Thoracic aorta (tissue), 2 donors: ENCODE measurements at regions not wholly inside any gene's neighbourhood (a gene's known extent, or its start where the extent isn't known, plus 50 kb on each side); places are given as distances from the start of the nearest gene placed in this dataset.

Source experiments
- ATAC-seq: fragments of 150-250 bp; one replicate; pipeline ENCODE4 v1.8.0; 2017; ENCODE audit warnings: low read depth; ENCODE audit not compliant: insufficient number of reproducible peaks, low FRiP score
- DNase-seq: peaks from one replicate; pipeline ENCODE4 v3.0.0-alpha.2; 2020; ENCODE audit warnings: low spot score
- H3K27ac ChIP-seq, 2 donors: fragments of 200-600 bp; sonication (generic); 1 replicate in 1 of 2; 2 replicates in 1 of 2; pipeline ENCODE4 v1.5.1; 2016; ENCODE audit warnings: mild to moderate bottlenecking in 2 of 2, moderate library complexity in 2 of 2
- H3K27me3 ChIP-seq: fragments of 200-600 bp; sonication (generic); replicated peaks from 2 replicates; pipeline ENCODE4 v1.6.0; 2016; ENCODE audit warnings: mild to moderate bottlenecking; ENCODE audit not compliant: insufficient read depth
- H3K36me3 ChIP-seq: fragments of 200-600 bp; sonication (generic); one replicate; pipeline ENCODE4 v1.5.1; 2016
- H3K4me1 ChIP-seq, 2 donors: fragments of 200-600 bp; sonication (generic); 1 replicate in 1 of 2; 2 replicates in 1 of 2; pipeline versions ENCODE4 v1.5.1 to v1.6.0; 2016; ENCODE audit warnings: low read depth in 2 of 2, mild to moderate bottlenecking in 1 of 2; ENCODE audit not compliant: control insufficient read depth in 1 of 2
- H3K4me3 ChIP-seq: fragments of 200-600 bp; sonication (generic); 2 replicates; pipeline ENCODE4 v1.5.1; 2016; ENCODE audit warnings: mild to moderate bottlenecking
- H3K9me3 ChIP-seq: fragments of 200-600 bp; sonication (generic); 2 replicates; pipeline ENCODE4 v1.5.1; 2016
- CTCF ChIP-seq: fragments of 200-600 bp; sonication (generic); IDR thresholded peaks from one replicate; pipeline ENCODE4 v1.5.1; 2019; ENCODE audit warnings: antibody characterized with exemption

GRCh38 chr1:218536296-218536986 lies 191.3 kb downstream of the TGFB2 start:
- no peak for DNase-seq
- no peak for TF ChIP-seq CTCF
- Histone ChIP-seq H3K27ac (no peak overlapping the region), H3K4me3 (no peak overlapping the region), H3K36me3 (no peaks in the 10 kb centered on the region), H3K9me3 (no peaks in the 10 kb centered on the region), H3K27me3 (no peaks in the 10 kb centered on the region), H3K4me1 (no peaks in the 10 kb centered on the region)
- ATAC-seq: no peak

DNA sequence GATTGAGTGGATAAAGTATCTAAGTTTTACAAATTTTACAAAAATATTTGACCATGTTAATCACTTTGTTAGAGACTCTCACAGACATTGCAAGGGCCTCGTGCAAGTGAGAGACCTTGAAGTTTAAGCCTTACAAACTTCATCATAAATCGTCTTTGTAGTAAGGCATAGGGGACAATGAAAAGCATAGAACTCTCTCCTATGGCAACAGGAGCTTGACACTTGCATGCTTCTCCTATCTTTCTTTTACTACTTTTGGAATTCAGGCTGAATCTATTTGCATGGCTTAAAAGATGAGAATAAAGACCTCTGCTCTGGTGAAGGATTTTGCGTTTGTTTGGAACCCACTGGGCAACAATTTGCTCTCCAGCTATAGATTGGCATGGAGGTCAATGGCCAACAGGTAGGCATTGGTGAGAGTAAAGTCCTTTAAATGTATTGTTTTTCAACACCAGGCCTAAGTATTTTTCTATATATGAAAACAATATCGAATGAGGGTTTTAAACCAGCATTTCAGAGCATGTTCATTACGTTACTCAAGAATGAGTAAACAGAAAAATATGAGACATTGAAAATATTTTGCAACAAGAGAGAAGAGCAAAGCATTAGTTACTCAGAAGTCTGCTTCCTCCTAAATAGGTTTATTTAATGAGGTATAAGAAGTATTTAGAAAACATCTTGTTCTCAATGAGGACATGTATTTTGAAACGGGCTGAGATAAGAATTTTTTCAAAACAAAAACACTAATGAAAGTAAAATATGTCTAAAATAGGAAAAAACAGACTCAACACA lies 192.2 kb downstream of the TGFB2 start:
- Histone ChIP-seq H3K27ac (no peak overlapping the region), H3K27me3 (no peaks in the 10 kb centered on the region), H3K36me3 (no peaks in the 10 kb centered on the region), H3K4me3 (no peak overlapping the region), H3K4me1 (no peaks in the 10 kb centered on the region), H3K9me3 (no peaks in the 10 kb centered on the region)
- ATAC-seq (no peak), DNase-seq (no peak)
- TF ChIP-seq CTCF: no peak

DNA sequence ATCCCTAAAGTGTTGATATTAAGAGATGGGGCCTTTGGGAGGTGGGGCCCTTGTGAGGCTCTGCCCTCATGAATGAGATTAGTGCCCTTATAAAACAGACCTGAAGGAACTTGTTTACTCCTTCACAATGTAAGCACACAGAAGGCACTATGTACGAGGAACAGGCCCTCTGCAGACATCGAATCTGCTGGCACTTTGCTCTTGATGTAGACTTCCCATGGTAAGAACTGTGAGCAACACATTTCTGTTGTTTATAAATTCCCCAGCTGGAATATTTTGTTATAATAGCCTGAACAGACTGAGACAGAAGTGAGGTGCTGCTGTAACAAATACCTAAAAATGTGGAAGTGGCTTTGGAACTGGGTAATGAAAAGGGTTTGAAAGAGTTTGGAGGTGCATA lies 193.2 kb downstream of the TGFB2 start:
- Histone ChIP-seq H3K27me3 (no peaks in the 10 kb centered on the region), H3K27ac (no peak overlapping the region), H3K9me3 (no peaks in the 10 kb centered on the region), H3K36me3 (no peaks in the 10 kb centered on the region), H3K4me1 (no peaks in the 10 kb centered on the region), H3K4me3 (no peak overlapping the region)
- ATAC-seq (no peak), DNase-seq (no peak)
- no peak for TF ChIP-seq CTCF

DNA sequence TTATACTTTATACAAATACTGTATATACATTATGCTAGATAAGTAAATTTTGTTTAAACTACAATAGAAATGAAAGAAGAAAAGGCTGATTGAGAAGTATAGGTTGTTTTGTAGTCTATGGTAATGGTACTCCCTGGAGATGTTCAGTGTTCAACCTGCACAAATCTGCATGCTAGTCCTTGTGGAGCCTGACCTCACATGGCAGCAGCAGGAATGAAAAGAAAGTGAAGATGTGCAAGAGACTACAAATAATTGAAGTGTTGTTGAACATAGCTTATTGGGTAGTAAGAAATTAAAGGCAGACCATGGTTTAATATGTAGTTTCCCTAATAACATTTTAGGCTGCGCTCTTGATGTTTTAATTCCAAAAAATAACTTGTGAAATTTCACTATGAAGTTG lies 201.2 kb downstream of the TGFB2 start:
- Histone ChIP-seq H3K9me3 (no peaks in the 10 kb centered on the region), H3K36me3 (no peaks in the 10 kb centered on the region), H3K27ac (no peak overlapping the region), H3K27me3 (no peaks in the 10 kb centered on the region), H3K4me1 (no peaks in the 10 kb centered on the region), H3K4me3 (no peak overlapping the region)
- no peak for TF ChIP-seq CTCF
- no peak for DNase-seq
- no peak for ATAC-seq

DNA sequence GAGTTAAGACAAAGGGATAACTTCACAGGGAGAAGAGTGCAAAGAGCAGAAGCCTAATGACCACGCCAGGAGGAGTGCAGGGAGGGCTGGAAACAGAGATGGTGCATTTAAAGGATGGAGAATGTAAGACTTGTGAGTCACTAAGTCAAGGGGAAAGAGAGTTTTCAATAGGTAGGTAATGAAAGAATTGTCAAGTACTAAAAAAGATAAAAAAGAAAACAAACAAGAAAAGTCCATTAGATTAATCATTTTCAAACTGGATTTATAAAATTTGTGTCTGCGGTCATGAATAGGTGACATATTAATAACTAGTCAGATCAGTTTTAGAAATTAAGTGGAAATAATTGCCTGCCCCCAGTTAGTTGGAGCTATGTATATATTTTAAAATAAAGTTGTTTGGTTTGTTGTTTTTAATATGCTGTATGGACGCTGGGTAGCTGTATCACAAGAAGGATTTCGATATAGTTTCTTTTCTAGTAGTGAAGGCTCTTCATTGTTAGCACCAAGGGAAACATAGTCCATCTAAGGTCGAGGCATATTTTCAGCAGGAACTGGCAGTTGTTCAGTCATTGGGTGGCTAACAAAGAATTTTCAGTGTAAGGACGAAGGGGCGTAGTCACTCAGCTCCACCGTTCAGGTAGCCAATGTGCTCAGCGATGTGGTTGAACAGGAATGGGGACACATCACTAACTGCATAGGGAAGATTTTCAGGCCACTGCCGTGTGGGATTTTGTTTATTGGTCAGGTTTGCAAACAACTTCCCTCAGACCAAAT lies 203.0 kb downstream of the TGFB2 start:
- no peaks in the 10 kb centered on the region for H3K9me3 ChIP-seq
- H3K4me3 ChIP-seq: no peak overlapping the region
- ATAC-seq: no peak
- no peaks in the 10 kb centered on the region for H3K4me1 ChIP-seq
- DNase-seq: no peak
- TF ChIP-seq CTCF: no peak
- no peaks in the 10 kb centered on the region for H3K27me3 ChIP-seq
- H3K27ac ChIP-seq: no peak overlapping the region
- H3K36me3 ChIP-seq: no peaks in the 10 kb centered on the region
